DMS153 treated with DMSO at 0.1 percent for 48 hours (cell line): ENCODE measurements at regions not wholly inside any gene's neighbourhood (a gene's known extent, or its start where the extent isn't known, plus 50 kb on each side); places are given as distances from the start of the nearest gene placed in this dataset.

Source experiments
- DNase-seq: peaks from one replicate; lab custom pipeline; 2025; ENCODE audit not compliant: unreplicated experiment; lab: John Stamatoyannopoulos, UW

GRCh38 chr2:173760553-173760952, 204.6 kb downstream of the SP3 start:
- DNase-seq = no peak

DNA sequence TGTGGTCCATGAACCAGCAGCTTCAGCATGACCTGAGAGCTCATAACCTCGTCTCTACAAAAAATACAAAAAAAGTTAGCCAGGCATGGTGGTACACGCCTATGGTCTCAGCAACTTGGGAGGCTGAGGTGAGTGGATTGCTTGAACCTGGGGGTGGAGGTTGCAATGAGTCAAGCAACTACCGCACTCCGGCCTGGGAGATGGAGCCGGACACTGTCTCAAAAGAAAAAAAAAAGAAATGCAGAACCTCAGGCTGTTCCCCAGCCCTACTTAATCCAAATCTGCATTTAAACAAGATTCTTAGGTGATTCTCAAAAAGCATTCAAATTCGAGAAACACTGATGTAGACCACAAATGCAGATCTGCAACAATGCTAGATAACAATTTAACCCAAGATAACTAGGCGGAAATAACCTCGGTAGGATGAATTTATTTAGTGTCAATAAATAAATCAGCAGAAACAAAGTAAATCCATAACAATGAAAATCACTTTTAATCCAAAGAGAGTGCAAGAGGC, 203.5 kb downstream of the SP3 start:
- no peak for DNase-seq

GRCh38 chr2:173762221-173762620, 203.0 kb downstream of the SP3 start:
- DNase-seq = no peak

- DNase-seq = no peak
Measured at GRCh38 chr2:173762864-173763263, 202.3 kb downstream of the SP3 start.

- no peak for DNase-seq
Measured at GRCh38 chr2:173763641-173764040, 201.5 kb downstream of the SP3 start.

- no peak for DNase-seq
Measured at GRCh38 chr2:173764094-173764493, 201.1 kb downstream of the SP3 start.

DNA sequence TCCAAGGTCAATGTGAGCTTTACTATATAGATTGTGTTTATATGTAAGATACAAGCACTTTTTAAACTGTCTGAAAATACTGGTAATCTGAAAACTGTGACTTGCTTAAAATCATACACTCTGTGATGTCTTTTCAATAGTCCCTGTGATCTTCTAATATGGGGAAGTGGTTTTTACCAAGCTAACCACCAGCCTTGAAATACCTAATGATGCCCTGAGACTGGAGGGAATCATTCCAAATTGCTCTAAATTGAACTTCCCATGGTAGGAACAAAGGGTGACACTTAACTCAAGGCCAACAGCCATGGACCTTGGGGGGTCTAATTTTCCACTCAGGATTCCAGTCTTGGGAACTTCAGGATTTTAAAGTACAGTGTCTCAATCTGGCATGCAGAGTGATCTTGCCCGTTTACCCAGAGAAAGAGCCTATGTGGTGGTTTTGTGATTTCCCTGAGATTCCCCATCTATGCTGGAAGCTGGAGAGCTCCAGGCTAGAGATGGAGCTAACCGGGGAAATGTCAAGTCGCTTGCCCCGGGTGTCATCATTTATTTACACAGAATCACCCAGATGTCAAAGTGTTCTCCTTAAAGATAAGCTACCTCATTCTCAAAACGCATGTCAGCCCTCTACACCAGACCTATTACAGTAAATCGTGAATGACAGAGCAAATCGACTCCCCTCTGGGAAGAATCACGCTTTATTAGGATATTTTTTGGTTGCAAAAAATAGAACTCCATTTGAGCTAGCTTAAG, 198.5 kb downstream of the SP3 start:
- no peak for DNase-seq

- DNase-seq = no peak
Measured at GRCh38 chr2:173770947-173771678, 194.1 kb downstream of the SP3 start.

GRCh38 chr2:173772205-173772604, 193.0 kb downstream of the SP3 start:
- DNase-seq = no peak

DNA sequence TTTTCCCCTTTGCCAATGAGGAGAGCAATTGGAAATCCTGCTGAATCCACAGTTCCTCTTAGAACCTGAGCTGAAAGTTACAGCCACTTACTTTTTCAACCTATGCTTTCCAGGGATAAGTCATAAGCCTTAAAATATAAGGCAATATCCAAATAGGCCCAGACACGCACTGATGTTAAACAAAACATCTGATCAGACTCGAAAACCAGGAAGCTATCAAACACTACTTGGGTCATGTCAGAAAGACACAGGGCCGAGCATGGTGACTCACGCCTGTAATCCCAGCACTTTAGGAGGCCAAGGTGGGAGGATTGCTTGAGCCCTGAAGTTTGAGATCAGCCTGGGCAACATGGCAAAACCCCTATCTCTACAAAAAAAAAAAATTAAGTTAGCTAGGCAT, 192.1 kb downstream of the SP3 start:
- DNase-seq = no peak

DNA sequence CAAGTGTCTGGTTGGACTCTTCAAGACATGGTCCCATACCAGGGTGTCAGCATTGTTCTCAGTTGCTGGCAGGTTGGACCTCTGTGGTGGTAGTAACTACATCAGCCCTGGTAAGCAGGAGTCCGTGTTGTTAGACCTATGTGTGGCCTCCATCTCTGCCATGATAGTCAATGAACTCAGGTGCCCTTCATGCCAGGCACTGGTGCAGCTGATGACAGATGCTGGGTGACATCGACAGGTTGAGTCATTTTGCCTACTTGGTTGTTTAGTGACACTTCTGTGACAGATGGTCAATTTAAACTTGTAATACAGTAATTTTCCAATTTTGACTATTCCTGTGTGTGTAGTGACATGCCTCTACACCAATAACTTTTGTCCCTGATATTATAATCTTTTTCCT, 189.7 kb downstream of the SP3 start:
- no peak for DNase-seq

- no peak for DNase-seq
Measured at GRCh38 chr2:173782681-173783080, 182.5 kb downstream of the SP3 start.

DNA sequence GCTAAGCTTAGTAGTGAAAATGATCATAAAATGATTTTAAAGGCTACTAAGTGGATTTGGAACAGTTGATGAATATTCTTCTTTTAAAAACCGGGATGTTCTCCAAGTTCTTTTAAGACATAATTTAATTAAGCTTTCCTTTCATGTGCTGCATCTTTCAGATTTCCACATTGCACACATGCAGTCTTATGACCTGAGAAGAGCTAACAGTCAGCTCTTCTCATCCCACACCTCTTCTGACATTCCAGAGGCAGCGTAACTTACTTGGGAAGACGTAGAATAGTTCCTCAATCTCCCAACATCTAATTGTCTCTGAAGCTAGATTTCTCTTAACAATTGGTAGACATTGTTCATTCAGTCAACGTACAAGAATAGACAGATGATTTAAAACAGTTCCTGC, 181.8 kb downstream of the SP3 start:
- no peak for DNase-seq

GRCh38 chr2:173785813-173786212, 179.4 kb downstream of the SP3 start:
- no peak for DNase-seq

GRCh38 chr2:173791502-173791901, 173.7 kb downstream of the SP3 start:
- no peak for DNase-seq

DNA sequence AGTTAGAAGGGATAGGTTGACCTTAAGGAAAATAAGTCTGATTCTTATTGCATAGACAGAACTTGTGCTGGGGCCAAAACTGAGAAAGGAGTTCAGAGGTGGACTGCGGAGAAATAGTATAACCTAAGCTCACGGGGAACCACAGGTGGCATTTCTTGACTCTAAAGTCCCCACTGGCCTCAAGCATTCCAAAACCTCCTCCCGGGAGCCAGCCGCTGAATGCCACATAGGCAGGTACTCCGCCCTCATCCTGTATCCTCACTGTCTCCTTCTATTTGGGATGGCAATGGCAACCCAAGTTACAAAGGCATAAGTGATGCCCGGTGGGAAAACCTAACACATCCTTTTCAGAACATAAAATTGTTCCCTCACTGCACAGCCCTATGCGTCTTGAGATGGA, 173.0 kb downstream of the SP3 start:
- no peak for DNase-seq

- no peak for DNase-seq
Measured at GRCh38 chr2:173792741-173793140, 172.4 kb downstream of the SP3 start.

DNA sequence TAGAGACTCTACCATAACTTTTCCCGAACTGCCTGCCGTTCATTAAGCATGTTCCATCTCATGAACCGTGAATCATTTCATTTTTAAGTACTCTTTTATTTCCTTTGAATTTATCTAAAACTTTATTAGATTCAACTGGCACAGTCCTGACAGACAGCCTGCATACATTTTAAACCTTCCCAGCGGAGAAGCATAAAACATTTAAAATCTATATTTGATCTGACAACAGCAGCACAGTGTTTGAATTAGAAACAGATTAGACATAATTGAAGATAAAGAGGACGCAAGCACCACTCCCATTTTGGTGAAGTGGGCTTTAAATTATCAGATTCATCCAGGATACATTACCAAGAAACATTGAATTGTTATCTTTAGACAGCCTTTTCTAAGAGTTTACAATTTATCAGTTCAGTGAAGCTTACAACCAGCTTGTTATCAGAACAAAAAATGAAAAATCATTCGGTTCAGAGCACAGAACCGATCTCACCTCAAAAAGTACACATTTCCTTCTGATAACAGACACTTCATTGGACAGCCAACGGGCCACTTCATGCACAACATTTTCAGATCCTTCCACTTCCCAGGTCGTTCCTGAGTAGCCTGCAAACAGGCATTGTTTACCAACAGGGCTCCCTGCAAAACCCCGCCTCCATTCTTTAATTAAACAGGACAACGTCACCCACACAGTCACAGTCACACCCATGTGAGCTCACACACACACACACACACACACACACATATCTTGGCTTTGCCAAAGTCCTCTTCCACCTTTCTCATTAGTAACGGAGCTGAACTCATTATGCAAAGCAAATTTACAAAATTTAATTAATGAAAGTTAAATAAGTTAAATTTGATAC, 171.2 kb downstream of the SP3 start:
- no peak for DNase-seq

DNA sequence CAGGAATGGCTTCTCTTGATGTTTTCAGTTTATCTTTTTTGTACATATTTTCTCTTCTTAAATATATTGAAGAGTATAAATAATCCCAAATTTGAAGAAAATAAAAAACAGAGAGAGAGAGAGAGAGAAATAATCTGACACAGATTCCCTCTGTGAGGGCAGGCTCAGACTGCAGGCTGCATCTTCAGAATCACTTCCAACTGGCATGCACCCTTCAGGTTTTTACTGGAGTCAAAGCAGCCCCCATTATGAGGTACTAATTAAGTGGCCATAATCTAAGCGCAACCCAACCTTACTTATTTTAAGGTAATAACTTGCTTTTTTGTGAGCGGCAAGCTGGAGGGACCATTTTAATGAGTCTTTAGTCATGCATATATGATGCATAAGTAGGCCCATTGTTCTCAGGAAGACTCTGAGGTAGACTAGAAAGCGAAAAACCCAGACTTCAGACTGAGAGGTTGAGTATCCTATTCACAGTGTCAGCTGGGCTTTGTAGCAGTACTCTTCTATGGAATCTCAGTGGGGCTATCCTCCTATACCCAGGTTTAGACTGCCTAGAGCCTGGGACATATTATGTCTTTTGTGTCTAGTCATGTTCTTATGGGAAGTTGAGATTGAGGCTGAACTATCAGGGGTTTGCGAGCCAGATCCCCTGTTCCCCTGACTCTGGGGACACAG, 167.4 kb downstream of the SP3 start:
- DNase-seq = no peak

GRCh38 chr2:173802518-173802917, 162.7 kb downstream of the SP3 start:
- DNase-seq = no peak

DNA sequence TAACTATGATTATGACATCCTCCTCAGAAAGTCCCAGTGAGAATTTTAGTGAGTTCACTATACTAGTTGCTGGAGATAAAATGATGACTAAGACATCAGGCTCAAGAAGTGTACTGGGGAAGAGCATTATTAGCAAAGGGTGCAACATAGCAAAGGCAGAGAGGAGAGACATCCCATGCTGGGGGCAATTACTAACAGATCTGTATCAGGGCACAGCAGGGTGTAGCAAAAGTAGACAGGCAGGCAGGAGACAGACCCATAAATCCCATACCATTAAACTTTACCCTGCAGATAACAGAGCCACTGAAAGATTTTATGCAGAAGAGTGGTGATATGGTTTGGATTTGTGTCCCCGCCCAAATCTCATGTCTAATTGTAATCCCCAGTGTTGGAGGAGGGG, 161.7 kb downstream of the SP3 start:
- no peak for DNase-seq
